ENCODE measurements at regions not wholly inside any gene's neighbourhood (a gene's known extent, or its start where the extent isn't known, plus 50 kb on each side); places are given as distances from the start of the nearest gene placed in this dataset.

GRCh38 chr10:131751827-131752775 lies 148.7 kb upstream of the PPP2R2D start:
- DNase-seq (ENCODE audit: low spot score), result no peak

GRCh38 chr10:131753336-131753735 lies 147.5 kb upstream of the PPP2R2D start:
- no peak for DNase-seq (ENCODE audit: low spot score)

- no peak for DNase-seq (ENCODE audit: low spot score)
These were observed 145.6 kb upstream of the PPP2R2D start for GRCh38 chr10:131755200-131755599.

- DNase-seq (ENCODE audit: low spot score), result no peak
These were observed 143.3 kb upstream of the PPP2R2D start for GRCh38 chr10:131757285-131758058.

GRCh38 chr10:131758062-131758938 lies 142.5 kb upstream of the PPP2R2D start:
- DNase-seq (ENCODE audit: low spot score), result no peak

- no peak for DNase-seq (ENCODE audit: low spot score)
These were observed 141.9 kb upstream of the PPP2R2D start for GRCh38 chr10:131758939-131759301.

GRCh38 chr10:131759347-131759746 lies 141.5 kb upstream of the PPP2R2D start:
- no peak for DNase-seq (ENCODE audit: low spot score)

- no peak for DNase-seq (ENCODE audit: low spot score)
These were observed 140.2 kb upstream of the PPP2R2D start for GRCh38 chr10:131760416-131761166.

GRCh38 chr10:131762789-131763696 lies 137.8 kb upstream of the PPP2R2D start:
- DNase-seq (ENCODE audit: low spot score), result no peak

GRCh38 chr10:131764929-131765328 lies 135.9 kb upstream of the PPP2R2D start:
- no peak for DNase-seq (ENCODE audit: low spot score)

- no peak for DNase-seq (ENCODE audit: low spot score)
These were observed 134.7 kb upstream of the PPP2R2D start for GRCh38 chr10:131766096-131766495.

- no peak for DNase-seq (ENCODE audit: low spot score)
These were observed 133.1 kb upstream of the PPP2R2D start for GRCh38 chr10:131767716-131768115.

- DNase-seq (ENCODE audit: low spot score), result no peak
These were observed 131.0 kb upstream of the PPP2R2D start for GRCh38 chr10:131769571-131770410.

- DNase-seq (ENCODE audit: low spot score), result no peak
These were observed 129.7 kb upstream of the PPP2R2D start for GRCh38 chr10:131770946-131771633.

- no peak for DNase-seq (ENCODE audit: low spot score)
These were observed 129.0 kb upstream of the PPP2R2D start for GRCh38 chr10:131771634-131772358.

- no peak for DNase-seq (ENCODE audit: low spot score)
These were observed 128.4 kb upstream of the PPP2R2D start for GRCh38 chr10:131772441-131772840.

- DNase-seq (ENCODE audit: low spot score), result no peak
These were observed 127.2 kb upstream of the PPP2R2D start for GRCh38 chr10:131773370-131774343.

Measured in ecto neural progenitor cell (in vitro differentiated cells).